NCI-H2029 (cell line): ENCODE measurements at regions not wholly inside any gene's neighbourhood (a gene's known extent, or its start where the extent isn't known, plus 50 kb on each side); places are given as distances from the start of the nearest gene placed in this dataset.

Experiments used
- DNase-seq: peaks from one replicate; lab custom pipeline; 2025; lab: John Stamatoyannopoulos, UW

DNA sequence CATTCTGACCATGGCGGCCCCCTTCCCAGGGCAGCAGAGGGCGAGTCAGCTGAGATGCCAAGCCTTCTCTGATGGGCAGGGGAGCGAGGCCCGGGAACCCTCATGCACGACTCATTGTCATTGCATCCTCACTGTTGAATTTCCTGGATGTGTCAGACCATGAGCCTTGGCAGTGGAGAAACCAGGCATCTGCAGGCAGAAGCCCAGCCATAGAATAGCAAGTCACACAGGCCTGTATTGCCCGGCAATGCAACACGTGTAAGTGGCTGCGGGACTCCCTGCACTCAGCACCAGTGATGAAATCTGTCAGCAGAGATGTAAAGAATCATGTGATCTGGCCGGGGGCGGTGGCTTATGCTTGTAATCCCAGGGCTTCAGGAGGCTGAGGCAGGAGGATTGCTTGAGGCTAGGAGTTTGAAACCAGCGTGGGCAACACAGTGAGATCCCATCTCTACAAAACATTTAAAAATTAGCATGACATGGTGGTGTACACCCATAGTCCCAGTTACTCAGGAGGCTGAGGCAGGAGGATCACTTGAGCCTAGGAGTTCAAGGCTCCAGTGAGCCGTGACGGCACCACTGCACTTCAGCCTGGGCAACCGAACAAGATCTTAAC lies 199.7 kb downstream of the KATNAL1 start:
- no peak for DNase-seq

DNA sequence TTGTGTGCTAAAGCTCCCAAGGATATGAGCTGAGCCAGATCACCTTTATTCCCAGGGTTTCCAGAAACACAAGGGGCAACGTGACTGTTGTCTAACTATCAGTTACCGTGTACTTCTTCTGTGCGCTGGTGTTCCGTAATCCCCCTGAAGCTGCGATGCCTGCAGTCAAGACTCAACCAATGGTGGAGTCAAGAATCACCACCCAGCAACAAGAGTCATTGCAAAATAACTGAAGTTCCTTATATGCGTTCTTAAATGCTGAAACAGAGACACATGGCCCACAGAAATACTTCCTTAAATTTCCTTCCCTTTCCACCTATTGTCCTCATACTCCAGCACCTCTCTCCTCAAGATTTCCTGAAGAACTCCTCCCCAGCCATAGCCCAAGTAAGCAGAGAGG lies 200.2 kb downstream of the KATNAL1 start:
- DNase-seq, result no peak

DNA sequence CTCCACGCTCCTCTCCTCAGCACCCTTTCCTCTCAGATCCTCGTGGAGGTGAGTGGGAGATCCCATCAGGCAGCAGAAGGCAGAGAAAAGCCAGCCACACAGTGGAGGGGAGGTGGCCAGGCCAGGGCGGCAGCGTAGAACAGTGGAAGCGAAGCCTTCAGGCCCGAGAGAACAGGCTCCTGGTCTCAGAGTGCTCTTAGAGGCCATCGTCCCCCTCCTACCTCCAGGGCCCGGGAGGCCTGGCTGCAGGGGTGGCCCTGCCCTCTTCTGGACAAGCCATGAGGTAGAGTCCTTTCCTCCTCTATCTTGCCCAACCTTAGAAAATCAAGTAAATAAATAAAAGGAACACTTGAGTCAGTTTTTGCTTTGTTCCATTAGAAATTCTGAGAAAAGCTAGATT lies 202.0 kb downstream of the KATNAL1 start:
- DNase-seq, result no peak

DNA sequence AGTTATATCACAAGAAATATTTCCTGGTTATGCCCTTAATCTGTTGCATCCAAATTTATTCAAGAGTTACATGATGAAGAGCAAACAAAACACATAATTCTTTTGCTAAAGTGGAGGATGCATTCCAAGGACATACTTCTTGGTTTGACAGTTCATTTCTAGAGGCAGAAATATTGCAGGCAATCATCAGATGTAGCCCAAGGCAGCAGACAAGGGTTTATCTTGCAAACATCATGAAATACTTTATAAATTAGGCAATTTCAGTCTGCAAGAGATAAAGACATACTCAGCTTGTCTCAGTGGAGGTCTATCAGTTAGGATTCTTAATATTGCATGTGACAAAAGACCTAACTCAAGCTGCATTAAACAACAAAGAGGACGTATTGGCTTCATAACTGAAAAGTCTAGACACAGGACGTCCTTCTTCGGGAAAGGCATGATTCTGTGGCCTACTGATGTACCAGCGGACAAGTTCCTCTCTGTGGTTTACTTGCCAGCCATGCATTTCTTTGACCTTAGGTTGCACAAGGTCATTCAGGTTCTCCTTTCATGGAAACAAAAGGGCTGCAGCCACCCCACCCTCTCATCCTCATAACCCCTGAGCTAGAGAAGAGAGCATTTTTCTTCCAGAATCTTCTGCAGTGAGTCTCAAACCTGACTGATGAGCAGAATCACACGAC lies 204.1 kb downstream of the KATNAL1 start:
- DNase-seq, result no peak

DNA sequence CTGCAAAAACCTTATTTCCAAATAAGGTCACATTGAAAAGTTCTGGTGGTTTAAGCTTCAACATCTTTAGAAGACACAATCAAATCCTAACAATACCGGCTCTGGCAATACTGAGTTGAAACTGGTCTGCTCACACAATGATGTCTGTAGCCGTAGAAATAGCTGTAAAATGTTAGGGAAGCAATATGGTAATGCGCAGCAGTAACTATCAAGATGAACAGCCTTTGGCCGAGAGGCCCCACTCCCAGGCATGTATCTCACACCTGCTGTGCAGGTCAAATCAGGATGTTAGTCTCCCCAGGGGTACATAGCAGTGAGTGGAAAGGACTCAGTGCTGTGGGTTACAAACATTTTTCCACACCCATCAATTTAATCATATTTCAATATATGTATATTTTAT lies 207.1 kb downstream of the KATNAL1 start:
- DNase-seq, result no peak

DNA sequence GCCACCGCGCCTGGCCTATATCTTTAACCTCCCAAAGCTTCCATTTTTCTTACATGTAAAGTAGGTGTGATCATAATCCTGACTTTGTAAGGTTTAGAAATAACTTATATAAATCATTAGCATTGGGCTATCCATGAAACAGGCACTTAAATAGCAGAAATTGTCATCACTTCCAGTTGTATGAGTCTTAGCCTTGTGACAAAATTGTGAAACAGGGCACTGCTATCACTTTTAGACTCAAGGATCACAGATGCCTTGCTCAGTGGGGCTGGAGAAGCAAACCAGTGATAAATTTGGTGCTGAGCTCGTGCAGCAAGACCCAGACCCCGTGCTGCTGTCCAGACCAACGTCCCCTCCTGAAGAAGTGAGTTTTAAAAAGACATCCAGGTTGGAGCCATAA lies 209.7 kb downstream of the KATNAL1 start:
- DNase-seq, result no peak

DNA sequence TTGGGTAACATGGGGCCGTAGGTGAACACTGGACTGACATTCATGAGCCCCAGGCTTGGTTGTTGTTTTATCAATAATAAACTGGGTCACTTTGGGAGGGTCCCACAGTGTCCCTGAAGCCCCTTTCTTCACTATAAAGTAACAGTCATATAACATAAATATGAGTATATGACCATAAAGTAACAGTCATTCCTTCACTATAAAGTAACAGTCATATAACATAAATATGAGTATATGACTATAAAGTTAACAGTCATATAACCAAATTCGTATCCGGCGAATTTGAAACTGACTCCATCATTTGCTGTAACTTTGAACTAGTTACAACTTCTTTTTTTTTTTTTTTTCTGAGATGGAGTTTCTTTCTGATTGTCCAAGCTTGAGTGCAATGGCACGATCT lies 210.3 kb downstream of the KATNAL1 start:
- no peak for DNase-seq

DNA sequence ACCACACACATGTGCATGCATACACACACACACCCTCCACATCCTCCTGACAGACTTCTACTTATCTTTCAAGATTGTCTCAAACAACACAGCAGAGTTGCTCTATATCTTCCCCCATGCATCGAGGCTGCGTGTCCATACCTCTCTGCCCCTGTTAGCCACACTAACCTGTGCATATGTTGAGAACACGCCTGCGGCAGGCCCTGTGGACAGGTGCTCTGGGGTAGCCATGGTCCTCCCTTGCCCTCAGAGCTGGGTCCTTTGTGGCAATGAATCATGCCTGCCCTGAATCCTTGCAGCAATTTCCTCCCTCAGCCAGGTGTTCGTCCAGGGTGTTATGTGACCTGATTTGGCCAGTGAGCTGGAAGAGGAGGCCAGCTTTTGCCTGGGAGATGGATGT lies 213.3 kb downstream of the KATNAL1 start:
- DNase-seq, result no peak

DNA sequence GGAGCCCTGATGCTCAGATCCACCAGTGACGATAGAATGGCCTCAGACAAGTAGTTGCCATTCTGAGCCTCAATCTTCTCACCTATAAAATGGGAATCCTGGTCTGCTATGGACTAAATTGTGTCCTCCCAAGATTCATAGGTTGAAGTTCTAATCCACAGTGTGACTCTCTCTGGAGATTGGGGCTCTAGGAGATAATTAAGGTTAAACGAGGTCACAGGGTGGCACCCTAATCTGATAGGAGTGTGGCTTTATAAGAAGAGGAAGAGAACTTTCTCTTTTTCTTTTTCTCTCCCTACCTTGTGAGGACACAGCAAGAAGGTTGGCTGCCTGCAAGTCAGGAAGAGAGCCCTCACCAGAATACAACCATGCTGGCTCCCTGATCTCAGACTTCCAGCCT lies 214.1 kb downstream of the KATNAL1 start:
- DNase-seq, result no peak

DNA sequence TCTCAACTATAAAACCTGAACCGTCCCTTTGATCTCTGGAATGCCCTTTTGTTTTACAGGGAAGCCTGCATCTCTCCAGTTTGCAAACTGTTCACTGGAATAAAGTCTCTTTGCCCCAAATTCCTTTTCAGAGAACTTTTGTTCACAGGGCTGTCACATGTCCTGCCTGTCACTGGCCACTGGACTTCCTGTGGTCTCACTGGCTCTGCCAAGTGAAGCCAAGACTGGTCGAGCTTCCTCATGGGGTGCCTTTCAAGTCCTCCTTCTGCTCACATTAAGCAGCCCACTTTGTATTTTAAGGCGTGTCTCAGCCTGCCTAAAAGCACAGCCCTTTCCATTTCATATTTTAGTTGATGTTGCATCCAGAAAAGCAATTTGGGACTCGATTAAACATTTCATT lies 215.7 kb downstream of the KATNAL1 start:
- no peak for DNase-seq

DNA sequence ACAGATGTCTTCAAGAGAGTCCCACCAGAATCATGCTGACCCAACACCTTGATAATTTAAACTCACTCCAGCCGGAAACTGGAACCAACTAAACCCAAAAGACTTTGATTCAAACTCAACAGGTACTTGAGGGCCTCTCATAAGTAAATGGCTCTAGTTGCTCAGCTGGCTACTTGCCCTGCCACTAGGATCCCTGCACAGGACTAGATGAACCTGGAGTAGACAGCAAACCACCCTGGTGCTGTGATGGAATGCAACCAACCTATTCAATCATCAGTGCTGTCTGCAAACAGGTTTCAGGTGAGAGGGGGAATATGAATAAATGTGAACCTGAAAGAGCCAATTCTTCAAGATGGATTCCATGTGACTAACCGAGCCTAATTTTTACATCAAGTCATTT lies 216.3 kb downstream of the KATNAL1 start:
- DNase-seq, result no peak

DNA sequence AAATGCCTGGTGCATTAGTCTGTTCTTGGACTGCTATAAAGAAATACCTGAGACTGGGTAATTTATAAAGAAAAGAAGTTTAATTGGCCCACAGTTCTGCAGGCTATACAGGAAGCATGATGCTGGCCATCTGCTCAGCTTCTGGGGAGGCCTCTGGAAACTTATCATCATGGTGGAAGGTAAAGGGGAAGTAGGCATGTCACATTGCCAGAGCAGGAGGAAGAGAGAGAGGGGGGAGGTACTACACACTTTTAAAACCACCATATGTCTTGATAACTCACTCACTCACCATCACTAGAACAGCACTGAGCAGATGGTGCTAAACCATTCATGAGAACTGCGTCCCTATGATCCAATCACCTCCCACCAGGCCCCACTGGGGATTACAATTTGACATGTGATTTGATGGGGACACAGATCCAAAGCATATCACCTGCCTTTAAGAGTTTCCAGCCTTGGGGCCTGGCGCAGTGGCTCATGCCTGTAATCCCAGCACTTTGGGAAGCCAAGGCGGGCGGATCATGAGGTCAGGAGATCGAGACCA lies 219.0 kb downstream of the KATNAL1 start:
- no peak for DNase-seq

DNA sequence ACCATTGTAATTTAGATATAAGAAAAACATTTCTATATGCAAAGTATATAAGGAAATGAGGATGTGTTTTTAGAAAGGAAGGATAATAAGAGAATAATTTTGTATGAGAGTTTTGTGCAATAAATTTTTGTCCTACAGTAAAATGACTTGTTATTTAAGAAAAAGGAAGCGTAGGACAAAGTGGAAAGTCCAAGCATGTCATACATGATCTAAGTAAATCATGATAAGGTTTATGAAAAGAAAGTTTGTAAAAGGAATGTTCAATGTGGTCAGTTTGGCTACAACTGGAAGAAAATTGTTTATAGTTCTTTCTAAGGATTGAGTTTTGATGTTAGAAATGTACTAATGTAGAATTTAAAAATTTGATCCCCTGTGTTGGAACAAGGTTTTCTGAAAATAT lies 222.3 kb downstream of the KATNAL1 start:
- DNase-seq, result no peak

DNA sequence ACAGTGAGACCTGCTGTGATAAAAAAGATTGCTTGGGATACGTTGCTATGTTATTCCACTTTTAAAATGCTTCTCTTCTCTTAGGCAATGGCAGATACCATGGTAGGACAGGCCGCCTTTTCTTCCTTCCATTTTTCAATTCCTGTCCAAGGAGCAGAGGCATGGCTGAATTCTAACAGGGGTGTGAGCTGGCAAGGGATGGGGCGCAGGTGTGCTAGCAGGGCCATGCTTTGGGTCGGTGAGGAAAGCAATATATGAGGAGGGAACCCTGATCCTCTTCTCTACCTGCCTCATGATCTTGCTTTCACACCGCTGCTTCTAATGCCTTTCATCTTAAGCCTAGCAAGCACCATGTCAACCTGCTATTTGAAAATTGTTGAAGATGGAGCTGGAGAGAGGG lies 225.0 kb downstream of the KATNAL1 start:
- DNase-seq, result no peak

DNA sequence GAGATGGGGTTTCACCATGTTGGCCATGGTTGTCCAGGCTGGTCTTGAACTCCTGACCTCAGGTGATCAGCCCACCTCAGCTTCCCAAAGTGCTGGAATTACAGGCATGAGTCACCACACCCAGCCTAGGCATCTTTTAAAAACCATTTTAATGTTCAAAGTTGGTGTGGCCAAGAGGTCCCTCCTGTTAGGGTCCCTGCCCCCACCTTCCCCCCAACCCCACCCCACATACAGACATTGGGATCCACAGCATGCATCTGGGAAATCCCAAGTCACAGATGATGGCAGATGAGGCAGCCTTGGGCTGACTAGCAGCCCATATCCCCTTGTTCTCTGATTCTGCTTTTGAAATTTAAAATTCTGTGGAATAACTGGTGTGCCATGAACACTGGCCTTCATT lies 226.0 kb downstream of the KATNAL1 start:
- DNase-seq, result no peak

DNA sequence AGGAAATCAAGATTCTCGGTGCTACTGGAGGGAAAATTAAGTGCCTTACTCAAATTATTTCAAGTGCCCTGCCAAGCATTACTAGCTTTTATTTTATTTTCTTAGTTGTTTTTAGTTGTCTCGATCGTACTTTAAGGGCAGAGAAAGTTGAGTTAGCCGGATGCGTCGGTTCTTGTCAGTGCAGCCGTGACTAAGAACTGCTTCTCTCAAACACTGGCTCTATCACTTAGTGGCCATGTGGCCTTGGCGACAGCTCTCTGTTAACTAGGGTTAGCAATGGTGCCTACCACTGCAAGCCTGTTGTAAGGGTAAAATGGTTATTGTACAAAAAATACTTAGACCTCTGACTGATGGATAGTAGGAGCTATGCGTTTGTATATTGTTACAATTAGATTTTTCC lies 227.8 kb downstream of the KATNAL1 start:
- DNase-seq, result no peak

DNA sequence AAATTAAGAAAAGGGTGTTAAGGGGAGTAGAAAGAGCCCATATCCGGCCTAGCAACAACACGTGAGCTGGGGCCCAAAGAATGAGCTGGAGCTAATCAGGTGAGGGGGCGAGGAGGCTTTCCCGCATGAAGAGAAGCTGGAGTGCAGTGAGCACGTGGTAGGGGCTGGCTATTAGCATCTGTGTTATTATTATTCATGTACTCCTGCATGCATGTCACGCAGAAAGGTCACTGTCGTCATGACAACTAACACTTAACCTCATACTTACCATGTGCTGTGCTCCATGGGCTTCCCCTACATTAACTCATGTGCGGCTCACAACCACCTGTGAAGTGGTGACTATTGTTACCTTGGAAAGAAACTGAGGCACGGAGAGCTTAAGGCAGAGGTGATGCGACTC lies 227.6 kb upstream of the UBL3 start:
- no peak for DNase-seq

DNA sequence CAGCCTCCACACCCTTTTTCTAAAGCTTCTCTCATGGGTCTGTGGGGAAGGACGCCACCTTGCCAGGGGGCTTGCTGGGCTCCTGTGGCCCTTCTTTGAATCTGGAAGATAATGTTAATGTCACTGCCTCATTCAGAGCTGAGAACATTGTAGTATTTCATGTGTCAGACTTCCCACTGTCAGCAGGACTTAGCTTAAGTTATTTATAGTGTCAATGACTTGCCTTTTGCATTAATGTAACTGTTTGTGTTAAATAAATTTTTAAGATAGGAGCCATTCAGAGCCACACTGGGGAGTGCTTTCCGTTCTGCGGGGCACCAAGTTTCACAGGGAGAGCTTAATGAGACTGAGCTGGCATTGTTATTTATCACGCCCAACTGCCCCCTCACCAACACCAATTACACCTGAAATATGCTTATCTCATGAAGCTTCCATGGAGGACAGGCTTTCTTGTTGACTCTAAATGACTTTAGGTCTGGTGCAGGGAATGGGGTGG lies 226.9 kb upstream of the UBL3 start:
- no peak for DNase-seq

DNA sequence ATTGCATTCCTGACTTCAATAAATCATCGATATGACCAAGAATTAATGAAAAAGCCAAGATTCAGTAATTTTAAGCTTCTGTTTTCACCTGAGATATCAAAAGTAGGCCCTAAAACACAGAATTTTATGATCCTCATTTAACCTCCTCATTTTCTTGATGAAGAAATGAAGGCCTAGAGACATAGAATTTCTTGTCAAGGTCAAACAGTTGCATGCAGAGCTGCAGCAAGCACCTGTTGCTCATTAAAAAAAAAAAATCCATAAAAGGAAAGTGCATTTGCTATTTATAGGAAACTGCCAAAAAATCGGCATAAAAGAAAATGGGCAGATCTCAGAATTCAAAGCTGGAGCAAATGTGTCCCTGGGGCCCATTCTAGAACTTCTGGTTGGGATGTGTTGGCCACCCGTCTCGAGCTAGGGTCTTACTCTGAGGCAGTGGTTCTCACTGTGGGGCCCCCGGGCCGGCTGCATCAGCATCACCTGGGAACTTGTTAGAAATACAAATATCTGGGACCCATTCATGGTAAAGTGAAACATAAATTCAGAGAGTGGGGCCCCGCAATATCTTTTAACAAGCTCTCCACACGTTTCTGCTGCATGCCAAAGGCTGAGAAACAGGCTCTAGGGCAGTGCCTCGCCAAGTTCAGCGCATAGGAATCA lies 224.7 kb upstream of the UBL3 start:
- no peak for DNase-seq

DNA sequence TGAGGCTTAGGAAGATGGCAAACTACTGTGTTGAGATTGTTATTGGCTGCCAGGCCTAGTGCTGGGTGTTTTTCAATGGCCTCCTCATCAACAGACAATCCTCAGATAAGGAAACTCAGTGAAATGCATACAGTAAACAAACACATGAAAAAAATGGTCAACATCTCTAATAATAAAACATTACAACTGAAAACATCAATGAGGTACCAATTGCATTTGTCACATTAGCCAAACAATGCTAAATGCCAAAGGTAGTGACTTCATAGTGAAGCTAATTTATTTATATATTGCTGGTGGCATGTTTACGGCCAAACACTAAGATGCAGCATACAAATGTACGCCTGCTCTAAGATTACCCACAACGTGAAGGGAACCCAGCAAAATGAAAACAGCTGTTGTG lies 224.0 kb upstream of the UBL3 start:
- no peak for DNase-seq

DNA sequence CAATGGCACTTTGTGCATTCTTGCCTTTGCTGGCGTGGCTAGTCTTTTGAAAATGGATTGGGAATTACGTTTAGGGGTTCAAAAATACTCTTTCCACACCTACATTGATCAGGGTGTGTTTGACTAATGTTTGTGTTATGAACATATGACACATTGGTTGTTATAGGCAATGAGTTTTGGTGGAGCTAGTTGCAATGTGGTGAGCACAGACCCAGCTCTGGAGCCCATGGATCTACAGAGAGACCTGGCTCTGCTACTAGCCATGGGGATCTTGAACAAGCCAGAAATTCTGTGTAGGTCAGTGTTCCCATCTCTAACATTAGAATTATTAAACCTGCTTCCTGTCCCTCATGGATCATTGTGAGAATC lies 222.4 kb upstream of the UBL3 start:
- no peak for DNase-seq

DNA sequence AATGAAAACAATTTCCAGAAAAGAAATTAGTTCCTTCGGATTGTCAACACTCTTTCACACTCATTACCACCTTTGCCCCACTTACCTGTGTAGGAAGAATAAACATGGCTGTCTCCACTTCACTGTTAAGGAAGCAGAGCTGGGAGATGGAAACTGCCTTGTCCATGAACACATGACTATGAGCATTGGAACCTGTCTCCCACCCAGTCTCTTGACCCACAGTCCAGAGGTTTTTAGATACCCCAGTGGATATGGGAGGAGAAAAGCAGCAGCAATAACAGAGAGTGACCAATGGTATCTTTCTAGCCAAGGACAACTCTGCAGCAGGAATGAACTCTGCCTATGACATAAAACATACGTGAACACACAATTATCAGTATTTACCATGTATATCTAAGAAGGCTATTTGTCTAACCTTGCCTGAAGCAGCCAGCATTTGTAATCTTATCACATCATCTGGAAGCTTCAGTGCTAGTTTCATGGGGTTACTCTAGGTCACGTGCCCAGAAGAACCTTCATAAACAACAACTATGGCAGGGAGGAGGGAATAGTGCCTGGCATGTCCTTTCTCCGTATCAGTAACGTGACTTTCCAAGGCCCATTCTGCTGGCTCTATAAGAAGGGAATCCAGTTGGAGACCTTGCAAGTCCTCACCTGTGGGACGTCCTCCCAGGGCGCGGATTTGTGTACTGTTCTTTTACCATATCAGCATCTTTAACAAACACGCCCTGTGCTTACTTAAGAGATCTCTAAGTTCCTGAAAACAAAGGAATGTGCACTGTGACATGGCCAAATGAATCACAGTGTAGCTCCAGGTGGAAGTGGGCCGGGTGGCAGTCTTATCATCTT lies 221.8 kb upstream of the UBL3 start:
- no peak for DNase-seq
